ENCODE measurements at regions not wholly inside any gene's neighbourhood (a gene's known extent, or its start where the extent isn't known, plus 50 kb on each side); places are given as distances from the start of the nearest gene placed in this dataset.
"Not testable (repeated sequence)": the region's sequence is repeated elsewhere in the genome, so short reads cannot be mapped to it uniquely, and the experiment has no call there.

DNA sequence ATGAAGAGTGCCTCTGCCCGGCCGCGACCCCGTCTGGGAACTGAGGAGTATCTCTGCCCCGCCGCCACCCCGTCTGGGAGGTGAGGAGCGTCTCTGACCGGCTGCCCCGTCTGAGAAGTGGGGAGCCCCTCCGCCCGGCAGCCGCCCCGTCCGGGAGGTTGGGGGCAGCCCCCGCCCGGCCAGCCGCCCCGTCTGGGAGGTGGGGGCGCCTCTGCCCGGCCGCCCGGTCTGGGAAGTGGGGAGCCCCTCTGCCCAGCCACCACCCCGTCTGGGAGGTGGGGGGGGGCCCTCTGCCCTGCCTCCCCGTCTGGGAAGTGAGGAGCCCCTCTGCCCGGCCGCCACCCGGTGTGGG, 1251.9 kb downstream of the BRINP3 start:
- TF ChIP-seq, protein P1, sequence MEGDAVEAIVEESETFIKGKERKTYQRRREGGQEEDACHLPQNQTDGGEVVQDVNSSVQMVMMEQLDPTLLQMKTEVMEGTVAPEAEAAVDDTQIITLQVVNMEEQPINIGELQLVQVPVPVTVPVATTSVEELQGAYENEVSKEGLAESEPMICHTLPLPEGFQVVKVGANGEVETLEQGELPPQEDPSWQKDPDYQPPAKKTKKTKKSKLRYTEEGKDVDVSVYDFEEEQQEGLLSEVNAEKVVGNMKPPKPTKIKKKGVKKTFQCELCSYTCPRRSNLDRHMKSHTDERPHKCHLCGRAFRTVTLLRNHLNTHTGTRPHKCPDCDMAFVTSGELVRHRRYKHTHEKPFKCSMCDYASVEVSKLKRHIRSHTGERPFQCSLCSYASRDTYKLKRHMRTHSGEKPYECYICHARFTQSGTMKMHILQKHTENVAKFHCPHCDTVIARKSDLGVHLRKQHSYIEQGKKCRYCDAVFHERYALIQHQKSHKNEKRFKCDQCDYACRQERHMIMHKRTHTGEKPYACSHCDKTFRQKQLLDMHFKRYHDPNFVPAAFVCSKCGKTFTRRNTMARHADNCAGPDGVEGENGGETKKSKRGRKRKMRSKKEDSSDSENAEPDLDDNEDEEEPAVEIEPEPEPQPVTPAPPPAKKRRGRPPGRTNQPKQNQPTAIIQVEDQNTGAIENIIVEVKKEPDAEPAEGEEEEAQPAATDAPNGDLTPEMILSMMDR (IDR thresholded peaks at IDR 0.05; ENCODE audit: low read length) = not testable (repeated sequence)
- TF ChIP-seq EZH2 (IDR thresholded peaks at IDR 0.05; ENCODE audit: borderline replicate concordance, low read length) = not testable (repeated sequence)
